DMS79 treated with DMSO at 0.1 percent for 48 hours (cell line): ENCODE measurements at regions not wholly inside any gene's neighbourhood (a gene's known extent, or its start where the extent isn't known, plus 50 kb on each side); places are given as distances from the start of the nearest gene placed in this dataset.

ENCODE experiments used
- DNase-seq: peaks from one replicate; lab custom pipeline; 2025; lab: John Stamatoyannopoulos, UW

- DNase-seq: no peak
These were observed 118.7 kb downstream of the ZFP36L2 start for GRCh38 chr2:43107679-43108078.

- DNase-seq: no peak
These were observed 119.6 kb downstream of the ZFP36L2 start for GRCh38 chr2:43106559-43107527.

- no peak for DNase-seq
These were observed 120.5 kb downstream of the ZFP36L2 start for GRCh38 chr2:43105586-43106558.

- no peak for DNase-seq
These were observed 121.6 kb downstream of the ZFP36L2 start for GRCh38 chr2:43104763-43105162.

GRCh38 chr2:43104106-43104505, 122.3 kb downstream of the ZFP36L2 start:
- DNase-seq: no peak

GRCh38 chr2:43103093-43103404, 123.4 kb downstream of the ZFP36L2 start:
- DNase-seq: no peak

GRCh38 chr2:43102366-43103092, 123.9 kb downstream of the ZFP36L2 start:
- no peak for DNase-seq

GRCh38 chr2:43101751-43102150, 124.7 kb downstream of the ZFP36L2 start:
- no peak for DNase-seq

- DNase-seq: no peak
These were observed 125.3 kb downstream of the ZFP36L2 start for GRCh38 chr2:43100883-43101662.

GRCh38 chr2:43100362-43100882, 126.0 kb downstream of the ZFP36L2 start:
- DNase-seq: no peak

GRCh38 chr2:43099797-43100196, 126.6 kb downstream of the ZFP36L2 start:
- DNase-seq: no peak

GRCh38 chr2:43098539-43098938, 127.9 kb downstream of the ZFP36L2 start:
- no peak for DNase-seq

- DNase-seq: no peak
These were observed 128.6 kb downstream of the ZFP36L2 start for GRCh38 chr2:43097644-43098408.

GRCh38 chr2:43095533-43096295, 130.7 kb downstream of the ZFP36L2 start:
- DNase-seq: no peak

GRCh38 chr2:43092520-43093179, 133.8 kb downstream of the ZFP36L2 start:
- DNase-seq: no peak

GRCh38 chr2:43090317-43090716, 136.1 kb downstream of the ZFP36L2 start:
- no peak for DNase-seq

- no peak for DNase-seq
These were observed 138.0 kb downstream of the ZFP36L2 start for GRCh38 chr2:43088143-43089073.

- no peak for DNase-seq
These were observed 139.0 kb downstream of the ZFP36L2 start for GRCh38 chr2:43087413-43087812.
